Effector CD4-positive, alpha-beta T cell (primary cell): ENCODE measurements at regions not wholly inside any gene's neighbourhood (a gene's known extent, or its start where the extent isn't known, plus 50 kb on each side); places are given as distances from the start of the nearest gene placed in this dataset.
"Not testable (repeated sequence)": the region's sequence is repeated elsewhere in the genome, so short reads cannot be mapped to it uniquely, and the experiment has no call there.

ENCODE experiments used
- DNase-seq: peaks from one replicate; pipeline ENCODE4 v3.0.0-alpha.2; 2020

DNA sequence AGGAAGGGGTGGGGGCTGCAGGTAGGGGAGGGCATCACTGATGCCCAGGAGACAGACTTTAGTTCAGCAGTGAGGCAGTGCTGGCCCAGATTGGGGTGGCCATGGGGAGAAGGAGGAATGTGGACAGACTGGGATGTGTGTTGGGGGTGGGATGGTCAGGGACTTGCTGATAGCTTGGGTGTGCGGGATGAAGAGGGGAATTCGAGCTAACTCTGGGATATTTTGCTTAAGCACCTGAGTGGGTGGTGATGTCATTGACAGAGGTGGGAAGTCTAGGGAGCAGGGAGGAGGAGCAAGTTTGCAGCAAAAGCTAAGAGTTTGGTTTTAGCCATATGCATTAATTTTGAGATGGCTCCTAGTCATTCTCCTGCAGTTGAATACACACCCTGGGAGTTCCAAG lies 207.5 kb downstream of the RPLP1 start:
- no peak for DNase-seq

DNA sequence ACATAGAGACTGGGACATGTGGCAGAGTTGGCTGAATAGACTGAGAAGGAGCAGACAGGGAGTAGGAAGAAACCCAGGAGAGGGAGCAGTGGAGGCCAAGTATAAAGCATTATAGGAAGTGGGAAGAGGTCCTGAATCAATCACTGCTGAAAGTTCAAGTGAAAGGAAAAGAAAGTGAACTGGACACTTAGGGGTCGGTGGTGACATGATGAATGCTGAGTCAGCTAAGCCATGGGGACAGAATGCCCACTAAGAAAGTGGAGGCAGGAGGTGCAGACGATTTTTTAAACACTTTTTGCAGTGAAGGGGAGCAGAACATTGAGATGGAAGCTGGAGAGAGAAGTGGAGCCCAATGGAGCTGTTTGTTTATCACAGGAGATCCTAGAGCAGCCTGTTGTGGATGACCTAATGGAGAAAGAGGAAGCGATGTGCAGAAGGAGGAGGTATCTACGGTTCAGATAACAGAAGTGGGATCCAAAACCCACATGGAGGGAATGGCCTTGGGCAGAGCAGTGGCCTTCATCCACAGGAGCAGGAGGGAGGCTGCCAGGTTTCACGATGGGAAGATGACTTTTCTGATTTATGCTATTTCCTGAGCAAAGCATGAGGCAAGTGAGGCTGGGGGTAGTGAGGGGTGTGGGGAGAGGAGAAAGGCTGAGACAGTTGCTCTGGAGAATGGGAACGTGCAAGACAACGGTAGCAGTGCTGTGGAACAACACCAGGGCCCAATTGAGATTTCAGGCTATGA lies 208.2 kb downstream of the RPLP1 start:
- DNase-seq: no peak

DNA sequence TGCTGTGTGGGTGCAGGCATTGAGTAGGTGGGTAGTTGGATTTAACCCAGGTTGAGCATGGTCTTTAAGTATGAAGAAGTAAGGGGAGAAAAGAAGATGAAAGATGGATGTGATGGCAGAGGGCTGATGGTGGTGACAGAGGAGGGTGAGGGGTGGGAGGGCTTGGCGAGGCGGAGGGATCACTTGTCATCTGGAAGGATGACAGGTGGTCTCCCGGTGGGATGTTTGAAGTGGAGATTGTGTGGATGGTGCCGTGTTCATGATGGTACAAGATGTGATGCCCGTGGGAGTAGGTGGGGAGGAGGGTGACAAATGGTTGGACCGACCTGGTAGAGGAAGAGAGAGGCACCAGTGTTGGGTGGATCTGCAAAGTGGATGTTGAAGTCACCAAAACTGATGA lies 208.8 kb downstream of the RPLP1 start:
- DNase-seq: no peak

DNA sequence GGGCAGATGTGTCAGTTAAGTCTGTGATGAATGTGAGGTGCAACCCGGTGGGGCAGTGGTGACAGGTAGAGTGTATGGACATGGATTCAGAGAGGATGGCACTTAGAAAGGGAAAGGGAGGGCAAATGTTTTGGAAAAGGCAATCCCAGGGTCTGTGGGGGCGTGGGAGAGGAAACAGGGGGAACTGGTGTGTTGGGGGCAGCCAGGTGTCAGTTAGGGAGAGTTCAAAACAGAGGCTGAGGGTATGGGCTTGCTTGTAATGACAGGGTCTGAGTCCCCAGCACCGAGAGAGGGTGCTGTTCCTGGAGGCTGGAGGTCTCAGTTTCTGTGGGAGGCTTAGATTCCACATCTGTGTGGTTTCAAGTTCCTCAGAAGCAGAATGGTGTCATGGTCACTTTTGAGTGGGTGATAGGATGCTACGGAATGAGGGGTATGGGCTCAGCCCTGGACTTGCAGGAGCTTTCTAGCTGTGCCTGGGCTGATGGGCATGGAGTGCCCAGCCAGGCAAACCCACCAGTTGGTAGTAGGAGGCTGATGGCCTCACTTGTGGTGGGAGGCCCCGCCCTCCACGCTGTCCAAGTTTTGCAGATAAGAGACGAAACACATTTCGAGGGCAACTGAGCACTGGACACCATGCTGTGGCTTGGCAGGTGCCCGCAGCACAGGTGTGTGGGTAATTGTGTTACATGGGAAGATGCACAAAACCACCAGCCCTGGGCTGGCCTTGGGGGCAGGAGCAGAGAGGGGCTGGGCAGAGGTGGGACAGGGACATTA lies 209.4 kb downstream of the RPLP1 start:
- no peak for DNase-seq

DNA sequence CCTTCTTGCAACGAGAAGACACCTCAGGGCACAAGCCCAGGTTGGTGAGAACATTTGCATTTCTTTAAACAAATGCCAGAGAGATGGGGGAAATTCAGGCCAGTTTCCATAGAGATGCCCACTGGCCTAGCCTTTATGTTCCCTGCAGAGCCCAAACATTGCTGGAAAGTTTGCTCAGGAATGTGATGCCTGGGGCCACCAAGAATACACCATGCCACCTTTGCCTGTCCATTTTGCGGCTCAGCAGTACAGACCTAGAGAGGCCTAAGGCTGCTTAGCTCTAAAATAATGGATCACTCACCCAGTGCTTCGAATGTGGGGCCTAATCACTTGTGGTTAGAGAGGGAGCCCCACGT lies 210.0 kb downstream of the RPLP1 start:
- DNase-seq: no peak

DNA sequence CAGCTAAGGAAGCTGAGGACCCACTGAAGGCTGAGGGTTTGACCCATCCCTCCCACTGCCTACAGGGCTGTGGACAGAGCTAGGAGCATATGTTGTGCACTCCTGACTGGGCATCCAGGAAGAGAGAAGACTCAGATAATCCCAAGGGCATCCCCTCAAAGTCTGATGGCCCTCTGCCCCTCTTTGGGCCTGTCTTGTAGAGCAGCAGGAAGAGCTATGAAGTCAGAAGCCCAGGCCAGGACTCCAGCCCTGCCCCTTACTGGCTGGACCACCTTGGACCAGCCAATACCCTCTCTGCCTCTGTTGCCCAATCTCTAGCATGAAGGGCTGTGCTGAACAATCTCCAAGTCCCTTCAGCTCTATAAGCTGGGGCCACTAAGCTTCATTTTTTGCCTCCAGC lies 210.8 kb downstream of the RPLP1 start:
- no peak for DNase-seq

DNA sequence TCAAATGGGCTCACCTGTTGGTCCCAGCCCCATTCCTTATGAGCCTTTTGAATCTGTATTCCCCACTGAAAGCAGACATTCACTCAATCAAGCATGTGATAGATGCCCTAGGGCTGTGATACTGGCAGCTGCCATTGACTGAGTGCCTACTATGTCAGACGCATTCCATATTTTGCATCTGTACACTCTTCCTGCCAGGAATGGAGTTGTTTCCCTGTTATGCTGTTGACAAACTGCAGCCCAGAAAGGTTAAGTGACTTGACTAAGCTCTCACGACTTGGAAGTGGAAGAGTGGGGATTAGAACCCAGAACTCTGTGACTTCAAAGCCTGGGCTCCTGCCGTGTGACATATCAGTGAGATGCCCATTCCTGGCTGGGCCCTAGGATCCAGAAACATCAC lies 211.4 kb downstream of the RPLP1 start:
- no peak for DNase-seq

DNA sequence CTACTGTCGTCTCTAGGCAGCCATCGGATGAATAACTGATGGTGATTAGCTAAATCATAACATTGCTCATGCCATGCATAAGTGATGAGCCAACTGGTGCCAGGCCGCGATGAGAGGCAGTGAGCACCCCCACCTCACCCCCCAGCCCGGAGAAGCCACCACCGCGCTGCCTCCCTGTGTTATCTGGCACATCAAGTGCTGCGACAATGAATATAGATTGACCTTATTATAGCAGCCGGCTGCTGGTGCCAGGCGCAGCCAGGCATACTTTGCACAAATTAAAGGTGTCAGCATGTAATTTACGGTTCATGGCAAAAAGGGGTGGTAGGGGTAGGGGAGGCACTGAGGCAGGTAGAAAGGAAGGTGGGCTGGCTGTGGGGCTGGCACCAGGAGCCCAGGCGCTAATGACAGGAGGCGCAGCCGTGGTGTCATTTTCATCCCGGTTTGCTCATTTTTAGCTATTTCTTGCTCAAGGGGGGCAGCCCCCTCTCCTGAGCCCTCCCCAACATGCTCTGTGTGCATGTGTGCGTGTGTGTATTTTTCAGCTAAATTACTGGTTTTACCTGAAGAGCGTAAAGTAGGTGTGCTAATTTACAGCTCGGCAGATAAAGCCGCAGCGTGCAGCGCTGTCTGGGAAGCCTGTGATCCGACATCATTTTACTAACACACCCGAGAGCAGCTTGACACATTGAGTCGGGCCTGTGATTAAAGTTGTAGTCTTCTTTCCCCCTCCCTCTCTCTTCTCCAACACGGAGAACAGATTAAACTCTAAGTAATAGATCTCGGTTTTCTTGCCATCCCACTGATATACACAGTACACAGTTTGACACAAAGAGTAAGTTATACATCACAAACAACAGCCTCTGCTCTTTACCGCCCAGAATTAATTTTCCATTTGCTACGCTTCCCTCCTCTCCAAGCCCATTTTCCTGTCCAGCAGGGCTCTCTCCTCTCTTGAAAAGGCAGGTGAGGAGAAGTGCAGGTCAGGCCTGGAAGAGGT lies 212.3 kb downstream of the RPLP1 start:
- no peak for DNase-seq

DNA sequence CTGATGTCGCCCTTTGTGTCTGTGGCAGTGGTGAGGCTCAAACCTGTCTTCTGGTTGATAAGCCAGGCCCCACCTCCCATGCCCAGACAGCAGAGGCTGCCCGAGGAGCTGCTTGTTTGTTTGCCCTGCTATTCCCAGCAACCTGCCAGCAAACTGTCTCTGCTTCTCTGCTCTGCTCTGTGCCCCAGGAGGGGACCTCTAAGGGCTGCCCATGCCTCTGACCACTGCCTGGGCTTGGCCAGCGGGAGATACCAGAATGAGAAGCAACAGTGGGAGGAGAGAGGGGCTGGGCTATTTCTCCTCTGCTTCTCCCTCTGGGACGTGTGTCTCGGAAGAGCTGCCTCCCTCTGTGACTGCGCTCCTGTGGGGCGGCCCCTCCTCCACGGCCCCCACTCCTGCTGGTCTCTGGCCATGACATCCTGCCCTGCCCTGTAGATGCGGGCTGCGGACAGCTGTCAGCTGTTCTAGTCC lies 213.1 kb downstream of the RPLP1 start:
- no peak for DNase-seq

DNA sequence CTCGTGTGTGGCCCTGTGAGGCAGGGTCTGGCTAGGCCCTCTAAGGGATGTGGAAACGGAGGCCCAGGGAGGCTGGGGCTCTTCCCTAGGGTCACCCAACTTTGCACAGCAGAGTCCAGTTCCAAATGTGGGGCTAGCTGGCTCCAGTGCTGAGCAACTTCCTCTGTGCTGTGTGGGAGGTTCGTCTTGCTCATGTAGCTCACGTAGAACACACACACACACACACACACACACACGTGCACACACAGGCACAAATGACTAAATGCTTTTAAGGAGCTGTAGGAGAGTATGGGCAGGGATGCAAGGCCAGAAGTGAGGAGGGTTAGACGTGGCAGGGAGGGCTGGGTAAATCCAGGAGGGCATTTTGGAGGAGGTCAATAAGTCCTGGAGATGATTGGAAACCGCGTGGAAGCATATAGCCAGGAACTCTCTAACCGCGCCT lies 213.8 kb downstream of the RPLP1 start:
- no peak for DNase-seq

DNA sequence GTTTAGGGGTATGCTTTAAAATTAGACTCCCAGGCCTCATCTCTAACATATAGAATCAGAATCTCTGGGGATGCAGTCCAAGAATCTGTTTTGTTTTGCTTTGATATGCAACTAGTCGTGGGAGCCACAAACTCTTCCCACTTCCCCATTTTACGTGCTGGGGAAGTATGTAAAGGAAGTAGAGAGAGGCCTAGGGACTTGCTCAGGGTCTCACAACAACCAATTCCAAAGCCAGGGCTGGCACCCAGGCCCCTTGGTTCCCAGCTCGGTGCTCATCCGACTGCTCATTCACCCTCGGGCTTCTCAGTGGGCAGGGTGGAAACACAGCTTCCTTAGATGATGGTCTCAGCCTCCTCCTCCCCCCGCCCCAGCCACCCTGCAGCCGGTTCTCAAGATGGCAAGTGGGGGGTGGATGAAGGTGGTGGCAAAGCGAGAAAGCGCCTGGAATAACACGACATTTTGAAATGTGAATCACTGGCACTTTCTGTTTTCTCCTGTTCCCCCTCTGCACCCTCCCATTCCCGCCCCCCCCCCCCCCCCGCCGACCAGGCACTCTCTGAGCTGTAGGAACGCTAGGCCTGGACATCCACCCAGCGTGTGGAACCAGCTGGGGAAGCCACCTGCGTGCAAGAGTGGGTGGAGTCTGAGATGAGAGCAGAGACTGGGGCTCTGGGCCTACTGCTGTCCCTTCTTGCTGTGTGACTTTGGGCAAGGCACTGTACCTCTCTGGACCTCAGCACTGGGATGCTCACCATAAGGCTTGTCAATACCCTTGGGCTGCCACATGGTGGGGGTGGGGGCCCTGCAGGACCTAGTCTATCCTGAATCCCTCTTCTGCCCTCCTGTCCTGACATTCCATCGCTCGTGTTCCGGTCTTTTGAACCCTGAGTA lies 214.5 kb downstream of the RPLP1 start:
- DNase-seq: no peak

DNA sequence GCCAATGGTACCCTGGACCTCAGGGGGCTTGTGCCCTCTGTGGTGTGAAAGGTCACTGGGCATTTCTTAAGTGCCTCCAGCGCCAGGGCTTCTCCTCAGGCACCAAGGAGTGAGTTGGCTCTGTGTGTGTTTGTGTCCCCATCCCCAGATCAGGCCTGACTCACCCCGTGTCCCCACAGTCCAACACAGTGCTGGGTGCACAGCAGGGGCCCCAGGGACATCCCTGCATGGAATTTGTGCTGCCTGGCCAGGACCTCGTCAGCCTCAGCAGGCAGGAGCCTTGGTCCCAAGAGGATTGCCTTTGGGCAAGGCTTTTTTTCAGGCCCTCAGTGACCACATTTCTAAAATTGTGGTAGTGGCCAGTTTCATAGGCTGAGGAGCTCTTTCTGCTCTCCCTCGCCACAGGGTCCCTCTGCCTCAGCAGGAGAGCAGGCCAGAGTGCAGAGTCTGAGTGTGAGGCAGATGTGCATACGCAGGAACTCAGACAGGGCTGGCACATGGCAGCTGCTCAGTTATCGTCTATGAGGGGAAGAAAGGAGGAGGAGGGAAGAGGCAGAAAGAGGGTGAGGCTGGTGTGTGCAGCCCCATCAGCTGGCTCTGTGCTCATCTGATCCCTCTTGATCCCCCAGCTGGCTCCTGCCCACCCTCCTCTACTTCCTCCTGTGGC lies 215.6 kb downstream of the RPLP1 start:
- no peak for DNase-seq

DNA sequence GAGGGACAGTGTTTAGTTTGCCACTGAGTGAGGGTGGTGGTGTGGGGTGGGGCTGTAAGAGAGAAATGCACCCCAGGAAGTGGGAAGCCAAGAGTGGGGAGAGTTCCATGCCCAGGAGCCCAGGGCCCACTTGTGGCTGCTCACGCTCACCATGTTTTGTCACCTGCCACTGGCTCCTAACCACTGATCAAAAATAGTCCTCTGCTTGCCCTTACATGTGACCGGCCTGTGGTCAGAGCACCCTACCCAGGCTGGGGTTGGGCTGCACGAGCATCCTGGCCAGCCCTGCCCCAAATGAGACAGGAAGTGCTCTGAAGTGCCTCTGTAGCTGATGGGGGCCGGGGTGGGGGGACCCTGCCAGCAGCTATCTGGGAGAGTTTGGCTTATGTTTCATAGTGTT lies 216.3 kb downstream of the RPLP1 start:
- DNase-seq: no peak

DNA sequence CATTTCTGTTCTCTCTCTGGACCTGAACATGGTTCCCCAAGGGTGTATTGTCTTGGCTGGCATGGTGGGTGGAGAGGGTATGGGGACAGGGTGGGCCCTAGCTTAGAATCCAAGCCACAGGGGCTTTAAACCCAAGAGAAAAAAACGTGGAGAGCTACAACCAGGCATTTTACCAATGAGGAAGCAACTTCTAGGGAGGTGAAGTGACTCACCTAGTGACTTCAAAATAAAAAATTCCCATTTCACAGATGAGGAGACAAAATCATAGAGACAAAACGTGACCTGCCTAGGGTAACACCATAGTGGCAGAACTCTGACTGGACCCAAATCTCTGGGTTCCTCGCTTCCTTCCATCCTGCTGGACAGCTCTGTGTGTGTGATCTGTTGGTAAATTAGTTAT lies 216.8 kb downstream of the RPLP1 start:
- DNase-seq: no peak

DNA sequence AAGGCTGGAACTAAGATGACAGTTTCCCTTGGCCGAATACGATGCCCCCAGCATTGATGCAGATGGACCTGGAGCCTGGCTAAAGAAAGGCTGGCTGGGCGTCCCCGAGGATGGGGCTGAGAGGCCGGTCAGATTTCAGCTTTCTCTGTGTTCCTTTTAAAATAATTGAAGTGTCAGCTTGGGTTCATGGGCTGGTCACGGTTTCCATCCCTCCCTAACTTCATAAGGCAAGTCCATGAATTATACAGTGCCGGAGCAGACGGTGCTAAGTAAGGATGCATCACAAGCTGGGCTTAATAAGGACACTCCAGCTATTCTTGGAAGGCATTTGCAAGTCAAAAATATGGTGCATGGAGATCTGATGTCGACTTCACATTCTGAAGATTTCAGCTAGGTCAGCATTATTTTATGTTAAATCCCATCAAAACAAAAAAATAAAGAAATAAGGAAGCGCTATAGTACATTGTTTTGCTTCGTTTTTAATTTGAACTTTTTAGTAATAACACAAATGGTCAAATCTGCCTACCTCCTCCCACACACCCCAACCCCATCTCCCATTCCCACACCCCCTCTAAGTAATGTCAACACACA lies 220.8 kb downstream of the RPLP1 start:
- DNase-seq: no peak

DNA sequence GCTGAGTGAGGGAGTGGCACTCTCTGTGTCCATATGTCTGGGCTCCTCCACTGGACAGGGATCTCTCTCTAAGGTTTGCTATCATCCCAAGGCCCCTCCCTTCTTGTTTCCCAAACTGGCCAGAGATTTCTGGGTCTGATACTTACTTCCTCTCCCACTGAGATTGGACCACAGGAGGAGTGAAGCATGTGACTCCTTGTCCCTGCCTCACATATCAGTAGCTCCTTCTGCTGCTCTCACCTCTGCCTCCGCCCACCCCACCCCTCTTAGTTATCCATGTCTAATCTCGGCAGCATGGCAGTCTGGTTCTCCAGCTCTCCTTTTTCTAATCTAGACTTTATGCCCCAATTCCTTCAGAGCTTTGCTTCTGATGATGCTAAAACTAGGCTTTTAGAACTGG lies 223.1 kb downstream of the RPLP1 start:
- DNase-seq: no peak

DNA sequence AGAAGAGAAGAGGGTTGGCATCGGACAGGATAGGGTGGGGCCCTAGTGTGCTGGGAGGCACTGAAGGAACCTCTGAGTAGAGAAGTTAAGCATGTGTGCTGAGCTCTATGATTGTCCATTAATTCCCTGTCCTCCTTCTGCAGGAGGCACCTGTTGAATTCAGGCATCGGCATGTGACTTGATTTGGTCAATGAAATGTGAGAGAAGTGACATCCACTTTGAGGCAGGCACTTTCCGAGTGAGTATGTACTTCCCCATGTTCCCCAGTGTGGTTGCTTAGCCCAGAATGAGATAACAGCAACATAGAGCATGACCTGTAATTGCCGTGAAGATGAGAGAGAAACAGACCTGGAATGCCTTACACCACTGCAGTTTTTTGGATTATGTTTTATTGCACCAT lies 224.8 kb downstream of the RPLP1 start:
- no peak for DNase-seq

DNA sequence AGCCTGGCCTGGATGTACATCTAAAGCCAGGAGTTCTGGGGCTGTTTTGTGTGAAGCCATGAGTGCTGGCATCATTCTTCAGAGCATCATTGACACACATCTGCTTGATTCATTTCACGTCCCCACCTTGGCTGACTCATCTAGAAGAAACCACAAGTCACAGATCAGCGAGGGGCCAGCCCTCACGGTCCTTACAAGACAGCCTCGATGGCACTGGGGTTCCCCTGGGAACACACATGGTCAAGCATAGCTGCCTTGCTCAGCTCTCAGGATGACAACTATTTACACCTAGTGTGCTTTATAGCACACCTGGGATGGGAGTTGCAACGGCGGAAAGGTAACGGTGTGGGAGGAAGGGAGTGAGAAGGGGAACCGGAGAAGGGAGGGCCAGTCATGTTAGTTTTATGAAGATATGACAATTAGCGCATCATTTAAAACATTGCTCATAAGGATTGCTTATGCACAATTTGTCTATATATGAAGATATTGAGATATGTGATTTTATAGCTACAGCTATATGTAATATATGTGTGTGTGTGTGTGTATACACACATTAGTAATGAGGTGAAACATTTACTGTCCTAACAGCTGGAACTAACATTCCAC lies 227.1 kb downstream of the RPLP1 start:
- no peak for DNase-seq

DNA sequence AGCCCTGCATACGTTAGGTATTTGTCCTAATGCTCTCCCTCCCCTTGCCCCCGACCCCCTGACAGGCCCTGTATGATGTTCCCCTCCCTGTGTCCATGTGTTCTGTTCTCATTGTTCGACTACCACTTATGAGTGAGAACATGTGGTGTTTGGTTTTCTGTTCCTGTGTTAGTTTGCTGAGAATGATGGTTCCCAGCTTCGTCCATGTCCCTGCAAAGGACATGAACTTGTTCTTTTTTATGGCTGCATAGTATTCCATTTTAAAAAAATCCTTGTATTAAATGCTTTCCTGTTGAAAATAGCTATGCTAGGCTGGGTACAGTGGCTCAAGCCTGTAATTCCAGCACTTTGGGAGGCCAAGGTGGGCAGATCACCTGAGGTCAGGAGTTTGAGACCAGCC lies 232.2 kb downstream of the RPLP1 start:
- DNase-seq: not testable (repeated sequence)
